IPS-15b (cell line): ENCODE measurements at regions not wholly inside any gene's neighbourhood (a gene's known extent, or its start where the extent isn't known, plus 50 kb on each side); places are given as distances from the start of the nearest gene placed in this dataset.

Experiments used
- H3K27me3 ChIP-seq: one replicate; pipeline ENCODE4 v1.6.1; 2013; ENCODE audit warnings: low read length; ENCODE audit not compliant: control insufficient read depth, insufficient read depth
- H3K36me3 ChIP-seq: one replicate; pipeline ENCODE4 v1.6.1; 2013; ENCODE audit warnings: low read length; ENCODE audit not compliant: control insufficient read depth, insufficient read depth
- H3K4me1 ChIP-seq: one replicate; pipeline ENCODE4 v1.6.1; 2013; ENCODE audit warnings: mild to moderate bottlenecking, low read length; ENCODE audit not compliant: control insufficient read depth, insufficient read depth
- H3K4me3 ChIP-seq: one replicate; pipeline ENCODE4 v1.5.1; 2013; ENCODE audit warnings: low read depth, low read length
- H3K9ac ChIP-seq: one replicate; pipeline ENCODE4 v1.6.1; 2013; ENCODE audit warnings: low read depth, mild to moderate bottlenecking, low read length
- H3K9me3 ChIP-seq: one replicate; pipeline ENCODE4 v1.6.1; 2013; ENCODE audit warnings: mild to moderate bottlenecking, low read length; ENCODE audit not compliant: control insufficient read depth, insufficient read depth

DNA sequence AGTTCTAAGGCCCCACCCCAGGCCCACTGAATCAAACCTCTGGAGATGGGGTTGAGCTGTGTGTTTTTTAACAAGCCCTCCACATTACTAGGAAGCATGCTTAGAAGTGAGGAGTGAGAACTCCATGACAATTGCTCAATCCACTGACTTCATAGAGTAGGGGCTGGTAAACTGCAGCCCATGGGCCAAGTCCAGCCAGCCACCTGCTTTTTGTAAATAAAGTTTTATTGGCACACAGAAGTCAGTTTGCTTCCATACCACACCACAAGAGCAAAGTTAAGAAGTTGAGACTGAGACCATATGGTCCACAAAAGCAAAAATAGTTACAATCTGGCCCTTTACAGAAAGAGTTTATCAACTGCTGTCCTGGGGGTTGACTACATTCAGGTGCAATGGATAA is 309.2 kb downstream of the SETD4 start:
- Histone ChIP-seq H3K9ac (no peak overlapping the region), H3K4me3 (no peak overlapping the region)

DNA sequence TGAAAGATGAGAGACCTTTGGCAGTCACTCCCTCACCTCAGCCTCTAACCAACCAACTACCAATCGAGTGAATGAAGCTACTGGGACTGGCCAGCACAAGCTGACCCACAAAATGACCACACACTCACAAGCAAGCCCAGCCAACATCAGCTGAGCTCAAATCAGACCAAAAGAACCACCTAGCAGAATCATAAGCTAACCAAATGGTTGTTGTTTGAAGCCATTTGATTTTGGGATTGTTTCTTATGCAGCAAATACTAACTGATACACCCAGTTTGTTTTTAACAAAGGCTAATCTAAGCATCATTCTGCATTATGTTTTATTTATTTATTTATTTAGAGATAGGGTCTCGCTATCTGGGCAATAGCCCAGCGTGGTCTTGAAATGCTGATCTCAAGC is 310.4 kb downstream of the SETD4 start:
- no peak overlapping the region for H3K4me3 ChIP-seq

More for the DNA sequence above, 309.2 kb downstream of the SETD4 start:
- Histone ChIP-seq H3K36me3 (no peaks in the 10 kb centered on the region), H3K4me1 (no peaks in the 10 kb centered on the region), H3K9me3 (no peaks in the 10 kb centered on the region), H3K27me3 (no peaks in the 10 kb centered on the region)

DNA sequence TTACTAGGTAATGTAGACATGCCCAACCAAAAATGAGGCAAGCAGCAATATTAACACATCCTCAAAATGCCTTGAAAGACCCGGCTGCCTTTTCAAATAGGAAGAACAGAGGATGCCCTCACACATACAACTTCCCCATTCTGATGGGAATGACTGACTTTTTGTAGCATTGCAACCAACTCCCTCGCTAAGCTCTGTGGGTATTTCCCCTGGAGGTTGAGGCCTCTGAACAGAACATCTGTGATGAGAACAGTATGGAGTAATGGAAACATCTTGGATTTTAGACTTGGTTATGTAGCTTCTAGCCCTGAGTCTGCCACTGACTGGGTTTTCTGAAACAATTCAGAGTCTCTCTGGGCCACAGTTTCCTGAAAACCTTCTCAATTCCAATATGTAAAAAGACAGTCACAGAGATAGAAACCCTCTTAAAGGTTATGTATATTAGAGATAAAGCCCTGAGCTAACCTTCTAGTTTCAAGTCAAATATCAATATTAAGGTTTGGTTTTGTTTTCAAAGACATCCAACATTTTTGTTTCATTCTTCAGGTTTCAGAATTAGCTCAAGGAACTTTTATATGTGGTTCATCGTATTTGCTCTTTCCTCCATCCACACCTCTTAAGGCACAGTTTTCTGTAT is 311.5 kb downstream of the SETD4 start:
- Histone ChIP-seq H3K36me3 (no peaks in the 10 kb centered on the region), H3K4me1 (no peaks in the 10 kb centered on the region), H3K27me3 (no peaks in the 10 kb centered on the region), H3K9me3 (no peaks in the 10 kb centered on the region), H3K4me3 (no peak overlapping the region), H3K9ac (no peak overlapping the region)

More for the DNA sequence above, 310.4 kb downstream of the SETD4 start:
- H3K36me3 ChIP-seq: no peaks in the 10 kb centered on the region
- no peaks in the 10 kb centered on the region for H3K27me3 ChIP-seq
- no peaks in the 10 kb centered on the region for H3K4me1 ChIP-seq
- no peaks in the 10 kb centered on the region for H3K9me3 ChIP-seq
- H3K9ac ChIP-seq: no peak overlapping the region

DNA sequence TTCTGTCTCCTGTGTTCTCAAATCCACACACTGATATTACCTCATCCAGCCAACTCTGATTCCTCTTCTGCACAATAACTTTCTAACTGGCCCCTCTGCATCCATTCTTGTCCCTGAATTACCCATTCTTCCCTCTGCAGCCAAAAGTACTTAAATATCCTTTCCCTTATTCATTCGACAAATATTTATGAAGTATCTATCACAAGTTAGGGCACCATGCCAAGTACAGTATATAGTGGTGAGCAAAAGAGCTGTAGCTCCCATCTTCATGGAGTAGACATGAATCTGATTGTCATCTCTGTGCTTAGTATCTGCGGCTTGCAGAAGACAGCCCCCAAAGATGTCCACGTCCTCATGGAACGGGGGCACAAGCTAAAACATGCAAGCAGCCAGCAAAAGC is 316.8 kb downstream of the SETD4 start:
- H3K4me3 ChIP-seq: no peak overlapping the region
- H3K36me3 ChIP-seq: no peaks in the 10 kb centered on the region
- no peaks in the 10 kb centered on the region for H3K27me3 ChIP-seq

DNA sequence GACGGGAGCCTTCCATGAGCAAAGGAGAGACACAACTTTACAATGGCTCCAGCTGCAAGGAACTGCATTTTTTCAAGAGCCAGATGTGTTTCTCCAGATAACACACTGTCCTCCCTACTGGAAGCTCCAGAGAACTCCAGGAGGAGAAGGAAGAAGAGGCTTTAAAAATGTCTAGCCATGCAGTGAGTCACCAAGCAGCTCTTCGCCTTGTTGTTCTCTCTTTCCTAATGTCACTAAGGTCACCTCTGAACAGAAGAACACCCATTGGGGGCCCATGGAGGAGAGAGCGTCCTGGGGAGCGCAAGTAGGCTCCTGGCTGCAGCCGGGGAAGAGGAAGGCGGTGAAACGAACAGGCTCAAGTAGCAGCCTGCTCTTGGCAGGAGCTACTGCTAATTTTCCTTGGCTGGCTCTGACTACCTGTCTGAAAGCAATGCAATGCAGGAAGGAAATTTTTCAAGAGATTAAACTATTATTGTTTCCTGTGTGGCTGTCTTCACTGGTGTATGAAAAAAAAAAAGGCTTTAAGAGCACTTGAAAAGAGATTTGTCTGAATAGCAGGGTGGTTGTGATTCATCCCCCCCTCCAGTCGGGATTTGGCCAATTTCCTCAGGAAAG is 321.9 kb downstream of the SETD4 start:
- no peak overlapping the region for H3K4me3 ChIP-seq

More for the DNA sequence above, 316.8 kb downstream of the SETD4 start:
- no peak overlapping the region for H3K9ac ChIP-seq
- H3K9me3 ChIP-seq: peaks cover 4% of the 10 kb centered on the region
- no peaks in the 10 kb centered on the region for H3K4me1 ChIP-seq

DNA sequence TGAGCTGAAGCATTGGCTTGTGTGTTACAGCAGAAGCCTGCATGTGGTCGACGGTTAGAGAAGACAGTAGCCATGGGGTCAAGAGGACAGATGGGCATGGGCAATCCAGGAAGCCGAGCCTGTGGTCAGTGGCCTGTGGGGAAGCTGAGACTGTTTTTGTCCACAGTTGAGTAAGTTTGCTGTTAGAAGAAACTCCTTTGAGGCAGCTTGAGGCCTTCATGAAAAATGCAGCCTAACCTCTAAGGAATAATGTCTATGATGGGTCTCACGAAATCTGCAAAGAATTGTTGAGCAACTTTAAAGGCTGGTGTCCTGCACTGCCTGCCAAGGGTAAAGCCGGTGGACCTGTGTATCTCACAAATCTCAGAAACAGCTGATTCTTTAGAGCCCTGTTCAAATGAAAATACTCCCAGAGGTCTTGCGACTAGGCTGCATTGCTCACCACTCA is 322.4 kb downstream of the SETD4 start:
- Histone ChIP-seq H3K4me1 (no peaks in the 10 kb centered on the region), H3K9me3 (peaks cover 4% of the 10 kb centered on the region), H3K4me3 (no peak overlapping the region), H3K9ac (no peak overlapping the region), H3K36me3 (no peaks in the 10 kb centered on the region), H3K27me3 (no peaks in the 10 kb centered on the region)

More for the DNA sequence above, 321.9 kb downstream of the SETD4 start:
- Histone ChIP-seq H3K9me3 (peaks cover 4% of the 10 kb centered on the region), H3K9ac (no peak overlapping the region), H3K4me1 (no peaks in the 10 kb centered on the region), H3K27me3 (no peaks in the 10 kb centered on the region), H3K36me3 (no peaks in the 10 kb centered on the region)

DNA sequence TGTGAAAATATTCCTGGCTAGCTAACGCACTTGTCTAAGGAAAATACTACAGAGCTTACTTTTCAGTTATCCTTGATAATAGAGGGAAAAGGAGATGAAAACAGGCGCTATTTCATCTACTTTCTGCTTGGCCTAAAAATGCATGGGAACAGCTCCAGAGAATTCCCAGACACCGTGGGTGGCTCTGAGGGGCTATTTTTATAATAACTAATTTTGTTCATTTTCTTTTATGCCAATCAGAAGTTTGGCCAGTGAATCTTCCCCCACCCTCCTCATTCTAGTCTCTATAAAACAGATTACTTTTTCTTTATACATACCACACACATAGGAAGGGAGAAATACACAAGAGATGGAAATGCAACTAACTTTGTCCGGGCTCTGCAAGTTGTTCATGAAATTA is 322.9 kb downstream of the SETD4 start:
- H3K4me3 ChIP-seq: no peak overlapping the region
- peaks cover 4% of the 10 kb centered on the region for H3K9me3 ChIP-seq
- H3K27me3 ChIP-seq: no peaks in the 10 kb centered on the region
- H3K36me3 ChIP-seq: no peaks in the 10 kb centered on the region
- no peak overlapping the region for H3K9ac ChIP-seq
- H3K4me1 ChIP-seq: no peaks in the 10 kb centered on the region

DNA sequence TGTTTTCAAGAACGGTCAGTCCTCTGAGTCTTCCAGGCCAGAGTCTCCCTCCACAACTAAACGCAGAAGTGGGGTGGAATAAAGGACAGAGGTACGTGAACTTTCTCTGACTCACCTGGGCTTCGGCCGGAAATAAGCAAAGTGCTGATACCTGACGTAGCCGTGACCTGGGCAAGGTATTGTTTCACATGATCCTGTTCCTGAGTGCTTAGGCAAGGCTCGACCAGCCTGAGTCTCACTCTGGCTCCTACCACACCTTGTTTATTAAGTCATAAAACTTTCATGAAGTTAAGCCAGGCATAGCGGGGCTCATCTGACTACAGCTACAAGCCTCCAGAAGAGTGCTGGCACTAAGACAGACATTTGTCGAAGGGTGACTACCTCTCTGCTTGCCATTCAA is 327.5 kb downstream of the SETD4 start:
- no peaks in the 10 kb centered on the region for H3K4me1 ChIP-seq
- no peaks in the 10 kb centered on the region for H3K36me3 ChIP-seq
- no peaks in the 10 kb centered on the region for H3K27me3 ChIP-seq

DNA sequence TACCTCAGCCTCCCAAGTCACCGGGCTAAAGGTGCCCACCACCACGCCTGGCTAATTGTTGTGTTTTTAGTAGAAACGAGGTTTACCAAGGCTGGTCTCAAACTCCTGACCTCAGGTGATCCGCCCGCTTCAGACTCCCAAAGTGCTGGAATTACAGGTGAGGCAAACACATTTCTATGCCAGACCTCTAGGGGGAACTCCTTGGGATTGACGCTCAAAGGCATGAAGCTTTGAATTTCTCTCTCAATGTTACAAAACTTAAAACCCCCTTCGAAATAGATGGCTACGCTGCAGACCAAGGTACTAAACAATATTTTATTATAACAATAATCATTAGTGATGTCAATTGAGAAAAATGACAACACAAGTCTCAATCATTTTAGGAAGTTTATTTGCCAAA is 330.0 kb downstream of the SETD4 start:
- H3K27me3 ChIP-seq: no peaks in the 10 kb centered on the region
- H3K9me3 ChIP-seq: no peaks in the 10 kb centered on the region
- H3K36me3 ChIP-seq: no peaks in the 10 kb centered on the region
- no peak overlapping the region for H3K9ac ChIP-seq
- H3K4me3 ChIP-seq: no peak overlapping the region
- H3K4me1 ChIP-seq: no peaks in the 10 kb centered on the region

More for the DNA sequence above, 327.5 kb downstream of the SETD4 start:
- H3K9ac ChIP-seq: no peak overlapping the region
- no peaks in the 10 kb centered on the region for H3K9me3 ChIP-seq
- H3K4me3 ChIP-seq: no peak overlapping the region

DNA sequence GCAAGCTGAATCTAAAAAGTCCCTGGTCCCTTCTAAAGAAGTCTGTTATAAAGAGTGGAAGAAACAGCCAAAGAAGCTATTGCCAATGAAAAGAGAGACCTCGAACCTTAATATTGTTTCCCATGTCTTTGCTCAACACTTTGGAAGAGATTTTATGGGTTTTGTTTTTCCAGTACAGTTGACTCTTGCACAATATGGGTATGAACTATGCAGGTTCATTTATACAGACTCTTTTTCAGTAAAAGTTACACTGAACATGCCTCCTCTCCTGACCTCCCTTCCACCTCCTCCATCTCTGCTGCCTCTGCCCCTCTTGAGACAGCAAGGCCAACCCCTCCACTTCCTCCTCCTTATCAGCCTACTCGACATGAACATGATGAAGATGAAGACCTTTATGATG is 332.5 kb downstream of the SETD4 start:
- no peaks in the 10 kb centered on the region for H3K36me3 ChIP-seq
- H3K4me1 ChIP-seq: no peaks in the 10 kb centered on the region
- H3K4me3 ChIP-seq: no peak overlapping the region
- H3K9me3 ChIP-seq: no peaks in the 10 kb centered on the region
- H3K9ac ChIP-seq: no peak overlapping the region
- H3K27me3 ChIP-seq: no peaks in the 10 kb centered on the region

DNA sequence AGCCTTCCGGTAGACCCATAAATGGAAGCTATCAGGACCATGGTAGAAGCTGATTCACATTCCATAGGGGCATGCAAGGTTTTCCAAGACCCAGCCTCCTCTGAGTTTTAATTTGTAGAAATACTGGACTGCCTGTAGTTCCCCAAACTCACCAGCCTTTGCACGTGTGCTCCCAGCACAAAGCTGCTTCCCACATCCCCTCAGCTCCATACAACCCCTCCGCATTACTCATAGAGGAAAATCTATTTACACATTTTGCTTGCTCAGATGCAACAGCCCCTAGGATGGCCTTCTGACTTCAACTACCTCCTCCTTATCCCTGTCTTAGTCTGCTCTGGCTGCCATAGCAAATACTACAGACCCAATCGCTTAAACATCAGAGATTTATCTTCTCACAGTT is 336.2 kb downstream of the SETD4 start:
- no peaks in the 10 kb centered on the region for H3K9me3 ChIP-seq
- no peaks in the 10 kb centered on the region for H3K36me3 ChIP-seq
- H3K27me3 ChIP-seq: peaks cover 6% of the 10 kb centered on the region
- no peak overlapping the region for H3K9ac ChIP-seq
- no peaks in the 10 kb centered on the region for H3K4me1 ChIP-seq
- no peak overlapping the region for H3K4me3 ChIP-seq

DNA sequence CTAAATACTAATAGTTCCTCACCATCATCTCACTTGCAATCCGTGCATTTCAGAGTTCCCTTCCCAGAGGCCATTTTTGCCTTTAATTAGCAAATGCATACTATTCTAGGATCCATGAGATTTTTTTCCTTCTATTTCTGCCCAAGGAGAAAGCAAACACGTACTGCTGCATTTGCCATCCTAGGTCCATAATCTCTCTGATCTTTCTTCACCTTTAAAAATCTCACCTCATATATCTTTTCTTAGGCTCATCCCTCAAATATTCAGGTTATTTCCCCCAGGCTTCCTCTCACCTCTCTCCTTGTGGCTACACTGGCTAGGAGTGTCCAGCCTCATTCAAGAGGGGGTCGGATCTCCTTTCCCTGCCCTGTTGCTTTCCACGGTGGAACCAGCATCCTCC is 338.6 kb downstream of the SETD4 start:
- no peak overlapping the region for H3K4me3 ChIP-seq
- H3K9me3 ChIP-seq: no peaks in the 10 kb centered on the region
- H3K9ac ChIP-seq: no peak overlapping the region
- no peaks in the 10 kb centered on the region for H3K36me3 ChIP-seq
- H3K4me1 ChIP-seq: peaks cover 2% of the 10 kb centered on the region
- peaks cover 16% of the 10 kb centered on the region for H3K27me3 ChIP-seq
